PFSK-1 (cell line): ENCODE measurements at regions not wholly inside any gene's neighbourhood (a gene's known extent, or its start where the extent isn't known, plus 50 kb on each side); places are given as distances from the start of the nearest gene placed in this dataset.

Experiments
- FOXP2 ChIP-seq: optimal IDR thresholded peaks from 2 replicates; pipeline ENCODE3; 2011; ENCODE audit warnings: borderline replicate concordance, control low read depth, inconsistent platforms; ENCODE audit not compliant: insufficient read depth; ENCODE audit errors: extremely low read length, extremely low read depth
- POLR2AphosphoS5 ChIP-seq: IDR thresholded peaks from 2 replicates; pipeline ENCODE4 v1.6.1; 2012; ENCODE audit warnings: low read depth, mild to moderate bottlenecking, control low read depth, low read length, moderate library complexity
- SIN3A ChIP-seq: IDR thresholded peaks from 2 replicates; pipeline ENCODE4 v1.6.1; 2012; ENCODE audit warnings: mild to moderate bottlenecking, low read length, moderate library complexity, borderline replicate concordance; ENCODE audit not compliant: insufficient read depth
- TAF1 ChIP-seq: IDR thresholded peaks from 2 replicates; pipeline ENCODE4 v1.6.1; 2012; ENCODE audit warnings: low read length, control low read depth, borderline replicate concordance; ENCODE audit not compliant: insufficient read depth
- TF ChIP-seq, protein P1 (sequence below), 2 experiments: IDR thresholded peaks; 2 replicates each; pipeline versions ENCODE4 v1.6.1 to v1.8.0; 2011 to 2012; ENCODE audit warnings: low read depth in 2 of 2, low read length in 2 of 2, control low read depth in 1 of 2, inconsistent platforms in 1 of 2, mild to moderate bottlenecking in 1 of 2, moderate library complexity in 1 of 2; ENCODE audit not compliant: insufficient read depth in 1 of 2

DNA sequence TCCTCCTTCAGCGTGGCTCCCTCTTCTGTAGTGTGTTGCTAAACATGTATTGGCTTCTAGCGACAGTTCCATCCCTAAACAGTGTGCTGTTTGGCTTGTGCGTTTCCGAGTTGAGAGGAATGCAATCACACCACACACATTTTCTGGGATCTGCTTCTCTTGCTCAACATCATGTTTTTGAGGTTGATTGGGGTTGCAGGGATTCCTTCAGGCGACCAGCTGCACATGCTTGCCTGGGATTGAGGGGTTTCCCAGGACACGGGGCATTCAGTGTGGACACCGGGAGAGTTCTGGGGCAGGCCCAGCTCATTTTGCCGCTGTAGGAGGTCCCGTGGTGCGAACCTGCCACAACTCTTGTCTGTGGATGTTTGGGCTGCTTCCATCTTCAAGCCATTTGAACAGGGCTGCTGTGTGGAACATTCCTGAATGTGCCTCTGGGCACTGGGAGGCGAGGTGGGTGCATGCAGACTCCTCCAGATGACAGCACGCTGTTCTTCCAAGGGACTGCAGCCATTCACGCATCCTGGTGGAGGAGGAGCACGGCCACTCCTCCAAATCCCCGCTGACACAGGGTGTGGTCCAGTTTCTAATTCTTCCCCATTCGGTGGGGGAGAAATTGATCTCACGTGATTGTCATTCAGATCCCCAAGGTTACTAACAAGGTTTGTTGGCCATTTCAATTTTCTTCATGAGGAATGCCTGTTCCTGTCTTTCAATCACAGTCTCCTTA is 82.8 kb downstream of the PLXNA1 start:
- no peak for TF ChIP-seq TAF1
- no peak for TF ChIP-seq SIN3A
- TF ChIP-seq, protein P1, sequence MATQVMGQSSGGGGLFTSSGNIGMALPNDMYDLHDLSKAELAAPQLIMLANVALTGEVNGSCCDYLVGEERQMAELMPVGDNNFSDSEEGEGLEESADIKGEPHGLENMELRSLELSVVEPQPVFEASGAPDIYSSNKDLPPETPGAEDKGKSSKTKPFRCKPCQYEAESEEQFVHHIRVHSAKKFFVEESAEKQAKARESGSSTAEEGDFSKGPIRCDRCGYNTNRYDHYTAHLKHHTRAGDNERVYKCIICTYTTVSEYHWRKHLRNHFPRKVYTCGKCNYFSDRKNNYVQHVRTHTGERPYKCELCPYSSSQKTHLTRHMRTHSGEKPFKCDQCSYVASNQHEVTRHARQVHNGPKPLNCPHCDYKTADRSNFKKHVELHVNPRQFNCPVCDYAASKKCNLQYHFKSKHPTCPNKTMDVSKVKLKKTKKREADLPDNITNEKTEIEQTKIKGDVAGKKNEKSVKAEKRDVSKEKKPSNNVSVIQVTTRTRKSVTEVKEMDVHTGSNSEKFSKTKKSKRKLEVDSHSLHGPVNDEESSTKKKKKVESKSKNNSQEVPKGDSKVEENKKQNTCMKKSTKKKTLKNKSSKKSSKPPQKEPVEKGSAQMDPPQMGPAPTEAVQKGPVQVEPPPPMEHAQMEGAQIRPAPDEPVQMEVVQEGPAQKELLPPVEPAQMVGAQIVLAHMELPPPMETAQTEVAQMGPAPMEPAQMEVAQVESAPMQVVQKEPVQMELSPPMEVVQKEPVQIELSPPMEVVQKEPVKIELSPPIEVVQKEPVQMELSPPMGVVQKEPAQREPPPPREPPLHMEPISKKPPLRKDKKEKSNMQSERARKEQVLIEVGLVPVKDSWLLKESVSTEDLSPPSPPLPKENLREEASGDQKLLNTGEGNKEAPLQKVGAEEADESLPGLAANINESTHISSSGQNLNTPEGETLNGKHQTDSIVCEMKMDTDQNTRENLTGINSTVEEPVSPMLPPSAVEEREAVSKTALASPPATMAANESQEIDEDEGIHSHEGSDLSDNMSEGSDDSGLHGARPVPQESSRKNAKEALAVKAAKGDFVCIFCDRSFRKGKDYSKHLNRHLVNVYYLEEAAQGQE (IDR thresholded peaks at IDR 0.05; ENCODE audit: insufficient read depth in 1 of 2, low read depth in 2 of 2, low read length in 2 of 2) = no peak
- TF ChIP-seq POLR2AphosphoS5 = no peak
- TF ChIP-seq FOXP2 = no peak

DNA sequence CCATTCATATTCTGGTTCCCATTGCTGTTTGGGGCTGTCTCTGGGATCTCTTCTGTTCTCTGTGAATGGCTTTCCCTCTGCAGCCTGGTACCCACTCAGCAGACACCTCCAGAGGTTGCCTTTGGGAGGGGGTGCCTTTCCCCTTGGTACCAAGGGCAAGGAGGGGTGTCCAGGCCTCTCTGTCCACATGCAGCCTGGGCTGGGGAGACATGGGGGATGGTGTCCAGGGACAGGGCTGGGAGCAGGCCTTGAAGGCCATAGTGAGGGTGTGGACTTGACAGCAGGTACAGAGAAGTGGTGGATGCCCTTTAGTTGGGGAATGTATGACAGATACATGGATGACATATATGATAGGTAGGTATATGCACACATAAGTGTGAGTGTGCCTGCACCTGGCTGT is 83.7 kb downstream of the PLXNA1 start:
- TF ChIP-seq SIN3A (no peak), POLR2AphosphoS5 (no peak), TAF1 (no peak), FOXP2 (no peak)
- TF ChIP-seq, protein P1 (IDR thresholded peaks at IDR 0.05; ENCODE audit: insufficient read depth in 1 of 2, low read depth in 2 of 2, low read length in 2 of 2) = no peak

DNA sequence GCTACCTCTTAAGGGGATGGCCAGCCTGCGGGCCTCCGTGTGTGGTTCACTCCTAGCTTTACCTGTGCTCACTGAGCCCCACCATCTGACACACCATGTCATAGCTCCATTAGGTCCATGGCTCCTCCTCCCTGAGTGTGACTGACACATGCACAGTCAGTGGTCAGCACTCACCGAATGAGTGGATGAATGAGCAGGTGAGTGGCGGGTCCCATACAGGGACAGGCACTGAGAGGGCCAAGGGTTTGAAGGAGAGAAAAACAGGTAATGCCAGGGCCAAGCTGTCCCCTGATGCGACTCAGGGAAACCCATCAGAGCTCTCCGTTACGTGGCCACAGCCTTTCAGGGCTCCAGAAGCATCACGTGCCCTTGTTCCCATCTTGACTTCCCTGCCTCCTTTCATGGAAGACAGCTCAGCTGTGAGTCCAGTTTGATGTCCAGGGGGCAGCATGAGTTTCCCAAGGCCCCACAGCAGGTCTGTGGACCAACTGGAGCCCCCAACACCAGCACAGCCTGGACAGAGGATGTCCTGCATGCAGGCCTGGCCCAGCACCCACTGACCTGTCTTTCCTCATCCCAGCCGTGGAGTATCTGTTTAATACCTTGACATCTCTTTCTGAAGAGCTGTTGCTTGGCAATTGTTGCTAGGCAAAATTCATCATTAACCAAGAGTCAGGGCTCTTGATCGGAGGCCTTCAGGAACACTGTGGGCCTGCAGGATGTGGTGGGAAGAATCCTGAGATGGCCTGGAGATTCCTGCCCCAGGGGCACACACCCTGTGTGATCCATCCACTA is 84.4 kb downstream of the PLXNA1 start:
- TF ChIP-seq, protein P1 (IDR thresholded peaks at IDR 0.05; ENCODE audit: insufficient read depth in 1 of 2, low read depth in 2 of 2, low read length in 2 of 2) = no peak
- TF ChIP-seq FOXP2 = no peak
- no peak for TF ChIP-seq POLR2AphosphoS5
- TF ChIP-seq TAF1 = no peak
- no peak for TF ChIP-seq SIN3A

DNA sequence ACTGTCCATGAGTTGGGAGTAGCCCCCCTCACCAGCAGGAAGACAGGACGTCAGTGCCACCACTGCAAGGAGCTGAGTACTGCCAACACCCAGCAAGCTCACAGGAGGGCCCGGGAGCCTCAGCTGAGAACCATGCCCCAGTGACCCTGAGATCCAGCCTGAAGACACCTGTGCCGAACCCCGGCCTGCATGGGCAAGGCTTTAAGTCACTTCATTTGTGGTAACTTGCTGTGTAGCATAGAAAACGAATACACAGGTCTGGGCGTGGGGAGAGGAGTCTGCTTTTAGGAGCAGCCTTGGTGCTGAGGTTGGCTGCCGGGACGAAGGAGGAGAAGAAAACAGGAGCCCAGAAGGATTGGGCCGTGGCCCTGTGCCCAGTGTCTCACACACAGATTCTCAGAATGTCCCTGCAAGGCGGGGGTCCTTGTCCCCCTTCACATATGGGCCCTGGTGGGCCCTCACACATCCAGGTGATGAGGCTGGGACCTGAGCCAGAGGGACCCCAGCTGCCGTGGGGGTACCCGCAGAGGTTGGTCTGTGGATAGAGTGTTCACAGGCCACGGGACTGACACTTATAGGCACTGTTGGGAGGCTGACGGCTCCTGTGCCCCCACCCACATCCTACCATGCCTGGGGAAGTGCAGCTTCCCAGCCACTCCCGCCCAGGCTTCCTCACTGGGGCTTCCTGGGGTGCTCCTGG is 85.3 kb downstream of the PLXNA1 start:
- TF ChIP-seq FOXP2 (no peak), POLR2AphosphoS5 (no peak), SIN3A (no peak), TAF1 (no peak)
- TF ChIP-seq, protein P1 (IDR thresholded peaks at IDR 0.05; ENCODE audit: insufficient read depth in 1 of 2, low read depth in 2 of 2, low read length in 2 of 2) = no peak
